GM21367 (cell line): ENCODE measurements at regions not wholly inside any gene's neighbourhood (a gene's known extent, or its start where the extent isn't known, plus 50 kb on each side); places are given as distances from the start of the nearest gene placed in this dataset.
"Not testable (repeated sequence)": the region's sequence is repeated elsewhere in the genome, so short reads cannot be mapped to it uniquely, and the experiment has no call there.

Source experiments
- ATAC-seq: cut with Tn5 transposase; IDR thresholded peaks from one replicate; pipeline ENCODE4 v1.9.1; 2021; ENCODE audit not compliant: unreplicated experiment

- ATAC-seq, result not testable (repeated sequence)
These were observed 121.3 kb upstream of the NIPA1 start for GRCh38 chr15:22665059-22665702.

- ATAC-seq, result not testable (repeated sequence)
These were observed 120.7 kb upstream of the NIPA1 start for GRCh38 chr15:22665711-22666110.

- ATAC-seq, result not testable (repeated sequence)
These were observed 101.7 kb upstream of the NIPA1 start for GRCh38 chr15:22684786-22685185.

- ATAC-seq, result not testable (repeated sequence)
These were observed 86.6 kb upstream of the NIPA1 start for GRCh38 chr15:22699881-22700280.

- ATAC-seq, result not testable (repeated sequence)
These were observed 75.6 kb upstream of the NIPA1 start for GRCh38 chr15:22710831-22711341.

- not testable (repeated sequence) for ATAC-seq
These were observed 72.5 kb upstream of the NIPA1 start for GRCh38 chr15:22713933-22714332.

- not testable (repeated sequence) for ATAC-seq
These were observed 71.9 kb upstream of the NIPA1 start for GRCh38 chr15:22714358-22715132.

- not testable (repeated sequence) for ATAC-seq
These were observed 71.2 kb upstream of the NIPA1 start for GRCh38 chr15:22715133-22715845.

- not testable (repeated sequence) for ATAC-seq
These were observed 66.5 kb upstream of the NIPA1 start for GRCh38 chr15:22719980-22720379.

- ATAC-seq, result not testable (repeated sequence)
These were observed 60.3 kb upstream of the NIPA1 start for GRCh38 chr15:22726104-22726503.

GRCh38 chr15:22735067-22735466 lies 51.4 kb upstream of the NIPA1 start:
- ATAC-seq, result not testable (repeated sequence)

- no peak for ATAC-seq
These were observed 50.7 kb upstream of the NIPA1 start for GRCh38 chr15:22735781-22736180.

- ATAC-seq, result not testable (repeated sequence)
These were observed 50.2 kb upstream of the NIPA1 start for GRCh38 chr15:22736200-22736599.
